DND-41 (cell line): ENCODE measurements at regions not wholly inside any gene's neighbourhood (a gene's known extent, or its start where the extent isn't known, plus 50 kb on each side); places are given as distances from the start of the nearest gene placed in this dataset.

Experiments used
- CTCF ChIP-seq: IDR thresholded peaks from 2 replicates; pipeline ENCODE4 v1.5.1; 2012; ENCODE audit warnings: borderline replicate concordance, low read length, moderate library complexity, mild to moderate bottlenecking; ENCODE audit not compliant: poor library complexity, severe bottlenecking; ENCODE audit errors: extremely low read depth
- EZH2 ChIP-seq: IDR thresholded peaks from 3 replicates; pipeline ENCODE4 v1.6.1; 2012; ENCODE audit warnings: borderline replicate concordance, low read depth, mild to moderate bottlenecking, moderate library complexity, low read length, inconsistent platforms; ENCODE audit not compliant: severe bottlenecking

GRCh38 chr4:8791609-8792008 is 80.0 kb downstream of the HMX1 start:
- TF ChIP-seq CTCF (no peak), EZH2 (no peak)
